Astrocyte (in vitro differentiated cells and primary cell): ENCODE measurements at regions not wholly inside any gene's neighbourhood (a gene's known extent, or its start where the extent isn't known, plus 50 kb on each side); places are given as distances from the start of the nearest gene placed in this dataset.

Experiments
- EZH2 ChIP-seq: IDR thresholded peaks from 2 replicates; pipeline ENCODE4 v1.6.1; 2012; ENCODE audit warnings: mild to moderate bottlenecking, low read length, inconsistent platforms; ENCODE audit not compliant: insufficient read depth
- TF ChIP-seq, protein P1 (sequence below): IDR thresholded peaks from 2 replicates; pipeline ENCODE4 v1.5.1; 2011; ENCODE audit warnings: low read depth, mild to moderate bottlenecking, inconsistent platforms, low read length, moderate library complexity; ENCODE audit not compliant: insufficient read depth

- TF ChIP-seq, protein P1, sequence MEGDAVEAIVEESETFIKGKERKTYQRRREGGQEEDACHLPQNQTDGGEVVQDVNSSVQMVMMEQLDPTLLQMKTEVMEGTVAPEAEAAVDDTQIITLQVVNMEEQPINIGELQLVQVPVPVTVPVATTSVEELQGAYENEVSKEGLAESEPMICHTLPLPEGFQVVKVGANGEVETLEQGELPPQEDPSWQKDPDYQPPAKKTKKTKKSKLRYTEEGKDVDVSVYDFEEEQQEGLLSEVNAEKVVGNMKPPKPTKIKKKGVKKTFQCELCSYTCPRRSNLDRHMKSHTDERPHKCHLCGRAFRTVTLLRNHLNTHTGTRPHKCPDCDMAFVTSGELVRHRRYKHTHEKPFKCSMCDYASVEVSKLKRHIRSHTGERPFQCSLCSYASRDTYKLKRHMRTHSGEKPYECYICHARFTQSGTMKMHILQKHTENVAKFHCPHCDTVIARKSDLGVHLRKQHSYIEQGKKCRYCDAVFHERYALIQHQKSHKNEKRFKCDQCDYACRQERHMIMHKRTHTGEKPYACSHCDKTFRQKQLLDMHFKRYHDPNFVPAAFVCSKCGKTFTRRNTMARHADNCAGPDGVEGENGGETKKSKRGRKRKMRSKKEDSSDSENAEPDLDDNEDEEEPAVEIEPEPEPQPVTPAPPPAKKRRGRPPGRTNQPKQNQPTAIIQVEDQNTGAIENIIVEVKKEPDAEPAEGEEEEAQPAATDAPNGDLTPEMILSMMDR, result no peak
- TF ChIP-seq EZH2, result no peak
These were observed 177.6 kb downstream of the CAND1 start for GRCh38 chr12:67446716-67447115.
